BE2C (cell line): ENCODE measurements at regions not wholly inside any gene's neighbourhood (a gene's known extent, or its start where the extent isn't known, plus 50 kb on each side); places are given as distances from the start of the nearest gene placed in this dataset.

Experiments
- DNase-seq: peaks from one replicate; pipeline ENCODE4 v3.0.0-alpha.2; 2020
- H3K27me3 ChIP-seq: fragments of 250-450 bp; sonication (Bioruptor Pico); 2 replicates; pipeline ENCODE4 v1.5.1; 2020; ENCODE audit warnings: mild to moderate bottlenecking
- H3K36me3 ChIP-seq: fragments of 250-450 bp; sonication (Bioruptor Pico); 2 replicates; pipeline ENCODE4 v1.5.1; 2020; ENCODE audit warnings: mild to moderate bottlenecking
- H3K4me1 ChIP-seq: fragments of 250-450 bp; sonication (Bioruptor Pico); 2 replicates; pipeline ENCODE4 v1.5.1; 2020
- H3K4me3 ChIP-seq: 2 replicates; pipeline ENCODE4 v1.5.1; 2011; ENCODE audit warnings: low read depth, low read length
- H3K9me3 ChIP-seq: fragments of 250-450 bp; sonication (Bioruptor Pico); 2 replicates; pipeline ENCODE4 v1.5.1; 2020
- CTCF ChIP-seq: IDR thresholded peaks from 2 replicates; pipeline ENCODE4 v1.5.1; 2012; ENCODE audit warnings: mild to moderate bottlenecking, low read depth, low read length

- Histone ChIP-seq H3K4me1 (no peaks in the 10 kb centered on the region), H3K27me3 (no peaks in the 10 kb centered on the region), H3K9me3 (no peaks in the 10 kb centered on the region), H3K36me3 (no peaks in the 10 kb centered on the region), H3K4me3 (no peak overlapping the region)
- DNase-seq = peak; percentile 36
- peak; percentile 81 for TF ChIP-seq CTCF
Measured at GRCh38 chr5:60295423-60295822, 401.9 kb upstream of the PDE4D start.

- no peak for DNase-seq
- H3K4me1 ChIP-seq = no peaks in the 10 kb centered on the region
- no peaks in the 10 kb centered on the region for H3K9me3 ChIP-seq
- no peaks in the 10 kb centered on the region for H3K27me3 ChIP-seq
- H3K4me3 ChIP-seq = no peak overlapping the region
- no peak for TF ChIP-seq CTCF
- no peaks in the 10 kb centered on the region for H3K36me3 ChIP-seq
Measured at GRCh38 chr5:60293518-60293917, 400.0 kb upstream of the PDE4D start.

- no peaks in the 10 kb centered on the region for H3K27me3 ChIP-seq
- H3K9me3 ChIP-seq = no peaks in the 10 kb centered on the region
- peak; percentile 65 for DNase-seq
- H3K4me1 ChIP-seq = no peaks in the 10 kb centered on the region
- H3K4me3 ChIP-seq = no peak overlapping the region
- TF ChIP-seq CTCF = peak; percentile 98
- no peaks in the 10 kb centered on the region for H3K36me3 ChIP-seq
Measured at GRCh38 chr5:60287174-60287771, 393.7 kb upstream of the PDE4D start.

GRCh38 chr5:60285910-60286309 lies 392.4 kb upstream of the PDE4D start:
- H3K27me3 ChIP-seq = no peaks in the 10 kb centered on the region
- TF ChIP-seq CTCF = no peak
- no peaks in the 10 kb centered on the region for H3K36me3 ChIP-seq
- no peaks in the 10 kb centered on the region for H3K9me3 ChIP-seq
- H3K4me1 ChIP-seq = no peaks in the 10 kb centered on the region
- DNase-seq = no peak
- no peak overlapping the region for H3K4me3 ChIP-seq

- H3K4me3 ChIP-seq = no peak overlapping the region
- no peak for TF ChIP-seq CTCF
Measured at GRCh38 chr5:60280943-60281342, 387.4 kb upstream of the PDE4D start.

GRCh38 chr5:60277941-60278340 lies 384.4 kb upstream of the PDE4D start:
- Histone ChIP-seq H3K27me3 (no peaks in the 10 kb centered on the region), H3K9me3 (no peaks in the 10 kb centered on the region), H3K4me1 (peaks cover 6% of the 10 kb centered on the region; the same call in 1 of the 2 replicates), H3K36me3 (no peaks in the 10 kb centered on the region), H3K4me3 (no peak overlapping the region)
- TF ChIP-seq CTCF = no peak
- DNase-seq = no peak

More at GRCh38 chr5:60280943-60281342, 387.4 kb upstream of the PDE4D start:
- no peaks in the 10 kb centered on the region for H3K4me1 ChIP-seq
- H3K9me3 ChIP-seq = no peaks in the 10 kb centered on the region
- DNase-seq = no peak
- no peaks in the 10 kb centered on the region for H3K36me3 ChIP-seq
- H3K27me3 ChIP-seq = no peaks in the 10 kb centered on the region
